GM12865 (cell line): ENCODE measurements at regions not wholly inside any gene's neighbourhood (a gene's known extent, or its start where the extent isn't known, plus 50 kb on each side); places are given as distances from the start of the nearest gene placed in this dataset.

Experiments
- DNase-seq: peaks from one replicate; pipeline ENCODE4 v3.0.0; 2010; ENCODE audit warnings: low read depth
- H3K4me3 ChIP-seq: 2 replicates; pipeline ENCODE4 v1.5.1; 2011; ENCODE audit warnings: mild to moderate bottlenecking, low read depth, low read length, control low read depth
- CTCF ChIP-seq: IDR thresholded peaks from 2 replicates; pipeline ENCODE4 v1.5.1; 2011; ENCODE audit warnings: low read length, control low read depth, low read depth, inconsistent platforms; ENCODE audit not compliant: insufficient read depth; ENCODE audit errors: missing control alignments

- DNase-seq, result no peak
- no peak overlapping the region for H3K4me3 ChIP-seq
- TF ChIP-seq CTCF, result no peak
Measured at GRCh38 chr2:16115881-16116830, 175.8 kb downstream of the MYCN start.

- no peak overlapping the region for H3K4me3 ChIP-seq
- no peak for TF ChIP-seq CTCF
- DNase-seq, result no peak
Measured at GRCh38 chr2:16115291-16115690, 174.9 kb downstream of the MYCN start.

GRCh38 chr2:16114836-16115235, 174.5 kb downstream of the MYCN start:
- no peak for DNase-seq
- H3K4me3 ChIP-seq, result no peak overlapping the region
- no peak for TF ChIP-seq CTCF

- no peak overlapping the region for H3K4me3 ChIP-seq
- DNase-seq, result no peak
- TF ChIP-seq CTCF, result no peak
Measured at GRCh38 chr2:16114070-16114469, 173.7 kb downstream of the MYCN start.

- H3K4me3 ChIP-seq, result no peak overlapping the region
- TF ChIP-seq CTCF, result no peak
- DNase-seq, result no peak
Measured at GRCh38 chr2:16113568-16113967, 173.2 kb downstream of the MYCN start.

GRCh38 chr2:16112972-16113560, 172.7 kb downstream of the MYCN start:
- H3K4me3 ChIP-seq, result no peak overlapping the region
- TF ChIP-seq CTCF, result no peak
- DNase-seq, result no peak
